DOHH2 (cell line): ENCODE measurements at regions not wholly inside any gene's neighbourhood (a gene's known extent, or its start where the extent isn't known, plus 50 kb on each side); places are given as distances from the start of the nearest gene placed in this dataset.

ENCODE experiments used
- CTCF ChIP-seq: fragments of 200-600 bp; sonication (generic); IDR thresholded peaks from one replicate; pipeline ENCODE4 v1.5.1; 2014; ENCODE audit warnings: antibody characterized with exemption, mild to moderate bottlenecking, low read depth, low read length; ENCODE audit not compliant: poor library complexity, severe bottlenecking
- EZH2phosphoT487 ChIP-seq: fragments of 200-600 bp; sonication (generic); IDR thresholded peaks from 2 replicates; pipeline ENCODE4 v1.6.1; 2017; ENCODE audit warnings: borderline replicate concordance, mild to moderate bottlenecking, antibody characterized with exemption, low read length, moderate library complexity, mixed read lengths

- TF ChIP-seq CTCF = no peak
- no peak for TF ChIP-seq EZH2phosphoT487
Measured at GRCh38 chr11:121807051-121807450, 309.0 kb downstream of the BLID start.
